OCI-LY3 (cell line): ENCODE measurements at regions not wholly inside any gene's neighbourhood (a gene's known extent, or its start where the extent isn't known, plus 50 kb on each side); places are given as distances from the start of the nearest gene placed in this dataset.

Experiments used
- H2AFZ ChIP-seq: fragments of 200-600, 300-600 bp; shearing (Covaris generic); 2 replicates; pipeline ENCODE4 v1.6.0; 2014; ENCODE audit warnings: antibody characterized with exemption, low read depth, low read length
- H3K27ac ChIP-seq: fragments of 200-600, 300-600 bp; sonication (generic); 2 replicates; pipeline ENCODE4 v1.5.1; 2014; ENCODE audit warnings: mild to moderate bottlenecking, low read length, moderate library complexity, mixed read lengths
- H3K27me3 ChIP-seq: fragments of 200-600, 300-600 bp; sonication (generic); 2 replicates; pipeline ENCODE4 v1.6.1; 2014; ENCODE audit warnings: low read depth, low read length, mixed read lengths
- H3K36me3 ChIP-seq: fragments of 200-600, 300-600 bp; sonication (generic); replicated peaks from 2 replicates; pipeline ENCODE3; 2014; ENCODE audit warnings: low read depth, low read length, mixed read lengths
- H3K4me1 ChIP-seq: fragments of 300-600, 200-600 bp; sonication (generic); 2 replicates; pipeline ENCODE4 v1.6.1; 2014; ENCODE audit warnings: low read length, mixed read lengths
- H3K4me2 ChIP-seq: fragments of 200-600, 300-600 bp; sonication (generic); 2 replicates; pipeline ENCODE4 v1.6.1; 2014; ENCODE audit warnings: low read length, mixed read lengths
- H3K4me3 ChIP-seq: fragments of 300-600, 200-600 bp; sonication (generic); 2 replicates; pipeline ENCODE4 v1.5.1; 2014; ENCODE audit warnings: antibody characterized with exemption, mild to moderate bottlenecking, low read length, moderate library complexity
- H3K79me2 ChIP-seq: fragments of 300-600, 200-600 bp; shearing (Covaris generic); 2 replicates; pipeline ENCODE4 v1.6.1; 2014; ENCODE audit warnings: mild to moderate bottlenecking, low read length, mixed read lengths
- H3K9ac ChIP-seq: fragments of 300-600, 200-600 bp; shearing (Covaris generic); 2 replicates; pipeline ENCODE4 v1.6.0; 2014; ENCODE audit warnings: mild to moderate bottlenecking, low read length, moderate library complexity
- H3K9me3 ChIP-seq: fragments of 200-600, 300-600 bp; shearing (Covaris generic); 2 replicates; pipeline ENCODE4 v1.6.1; 2014; ENCODE audit warnings: low read length, mixed read lengths; ENCODE audit not compliant: insufficient read depth
- H4K20me1 ChIP-seq: fragments of 200-600, 300-600 bp; sonication (generic); 2 replicates; pipeline ENCODE4 v1.6.1; 2016; ENCODE audit warnings: low read length, mixed read lengths; ENCODE audit not compliant: insufficient read depth
- CTCF ChIP-seq: fragments of 200-600, 300-600 bp; sonication (generic); IDR thresholded peaks from 2 replicates; pipeline ENCODE4 v1.5.1; 2014; ENCODE audit warnings: antibody characterized with exemption, low read length, low read depth
- EZH2phosphoT487 ChIP-seq: fragments of 200-600 bp; shearing (Covaris generic); IDR thresholded peaks from 2 replicates; pipeline ENCODE4 v1.6.1; 2018; ENCODE audit warnings: antibody characterized with exemption, mixed run types, low read depth

DNA sequence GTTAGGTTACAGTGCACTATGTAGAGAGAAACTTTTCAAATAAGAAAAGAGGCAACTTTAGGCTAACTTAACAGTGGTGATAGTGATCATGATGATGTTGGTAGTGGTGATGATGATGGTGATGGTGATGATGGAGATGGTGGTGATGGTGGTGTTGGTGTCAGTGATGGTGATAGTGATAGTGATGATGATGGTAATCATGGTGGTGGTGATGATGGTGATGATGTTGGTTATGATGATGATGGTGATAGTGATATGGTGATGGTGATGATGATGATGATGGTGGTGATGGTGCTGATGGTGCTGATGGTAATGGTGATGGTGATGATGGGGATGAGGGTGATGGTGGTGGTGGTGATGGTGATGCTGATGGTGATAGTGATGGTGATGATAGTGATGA, 107.4 kb downstream of the DLL1 start:
- Histone ChIP-seq H4K20me1 (no peaks in the 10 kb centered on the region), H3K79me2 (no peaks in the 10 kb centered on the region), H3K36me3 (no peaks in the 10 kb centered on the region), H3K27me3 (no peaks in the 10 kb centered on the region), H2AFZ (no peak overlapping the region), H3K9ac (no peak overlapping the region), H3K4me3 (no peak overlapping the region), H3K9me3 (no peaks in the 10 kb centered on the region), H3K27ac (no peak overlapping the region), H3K4me2 (no peak overlapping the region), H3K4me1 (no peaks in the 10 kb centered on the region)
- TF ChIP-seq CTCF (no peak), EZH2phosphoT487 (no peak)

- TF ChIP-seq EZH2phosphoT487 (no peak), CTCF (no peak)
- no peaks in the 10 kb centered on the region for H3K36me3 ChIP-seq
- no peak overlapping the region for H3K9ac ChIP-seq
- H3K4me1 ChIP-seq: no peaks in the 10 kb centered on the region
- H3K4me2 ChIP-seq: no peak overlapping the region
- H3K27me3 ChIP-seq: no peaks in the 10 kb centered on the region
- H2AFZ ChIP-seq: no peak overlapping the region
- H3K4me3 ChIP-seq: no peak overlapping the region
- no peak overlapping the region for H3K27ac ChIP-seq
- no peaks in the 10 kb centered on the region for H4K20me1 ChIP-seq
- no peaks in the 10 kb centered on the region for H3K79me2 ChIP-seq
- no peaks in the 10 kb centered on the region for H3K9me3 ChIP-seq
Measured at GRCh38 chr6:170182781-170183120, 108.1 kb downstream of the DLL1 start.

GRCh38 chr6:170182093-170182780, 108.6 kb downstream of the DLL1 start:
- H4K20me1 ChIP-seq: no peaks in the 10 kb centered on the region
- H3K9me3 ChIP-seq: no peaks in the 10 kb centered on the region
- no peak overlapping the region for H3K4me3 ChIP-seq
- no peak overlapping the region for H3K27ac ChIP-seq
- no peak for TF ChIP-seq CTCF
- no peak for TF ChIP-seq EZH2phosphoT487
- no peak overlapping the region for H3K9ac ChIP-seq
- no peaks in the 10 kb centered on the region for H3K4me1 ChIP-seq
- no peak overlapping the region for H2AFZ ChIP-seq
- H3K79me2 ChIP-seq: no peaks in the 10 kb centered on the region
- no peak overlapping the region for H3K4me2 ChIP-seq
- no peaks in the 10 kb centered on the region for H3K27me3 ChIP-seq
- no peaks in the 10 kb centered on the region for H3K36me3 ChIP-seq

GRCh38 chr6:170181338-170181690, 109.6 kb downstream of the DLL1 start:
- Histone ChIP-seq H3K4me3 (no peak overlapping the region), H3K4me2 (no peak overlapping the region), H3K9me3 (no peaks in the 10 kb centered on the region), H3K4me1 (no peaks in the 10 kb centered on the region), H3K36me3 (no peaks in the 10 kb centered on the region), H3K27ac (no peak overlapping the region), H3K79me2 (no peaks in the 10 kb centered on the region), H2AFZ (no peak overlapping the region), H3K9ac (no peak overlapping the region), H4K20me1 (no peaks in the 10 kb centered on the region), H3K27me3 (no peaks in the 10 kb centered on the region)
- no peak for TF ChIP-seq CTCF
- no peak for TF ChIP-seq EZH2phosphoT487
